ENCODE measurements at regions not wholly inside any gene's neighbourhood (a gene's known extent, or its start where the extent isn't known, plus 50 kb on each side); places are given as distances from the start of the nearest gene placed in this dataset.

GRCh38 chr5:2432076-2432920 lies 319.2 kb downstream of the IRX2 start:
- Histone ChIP-seq H3K9me3 (ENCODE audit: control insufficient read depth, insufficient read depth, low read length) (peaks cover 44% of the 10 kb centered on the region), H3K4me3 (ENCODE audit: low read depth, low read length) (no peak overlapping the region), H3K27me3 (ENCODE audit: control insufficient read depth, insufficient read depth, low read length) (no peaks in the 10 kb centered on the region), H3K27ac (ENCODE audit: low read depth, low read length) (no peak overlapping the region)
- no peak for DNase-seq (ENCODE audit: low read depth, low spot score)
- CTCF ChIA-PET: no interaction called here
- no peak for TF ChIP-seq CTCF (IDR thresholded peaks at IDR 0.05; ENCODE audit: low read depth, low read length)
- POLR2A ChIA-PET: no interaction called here

DNA sequence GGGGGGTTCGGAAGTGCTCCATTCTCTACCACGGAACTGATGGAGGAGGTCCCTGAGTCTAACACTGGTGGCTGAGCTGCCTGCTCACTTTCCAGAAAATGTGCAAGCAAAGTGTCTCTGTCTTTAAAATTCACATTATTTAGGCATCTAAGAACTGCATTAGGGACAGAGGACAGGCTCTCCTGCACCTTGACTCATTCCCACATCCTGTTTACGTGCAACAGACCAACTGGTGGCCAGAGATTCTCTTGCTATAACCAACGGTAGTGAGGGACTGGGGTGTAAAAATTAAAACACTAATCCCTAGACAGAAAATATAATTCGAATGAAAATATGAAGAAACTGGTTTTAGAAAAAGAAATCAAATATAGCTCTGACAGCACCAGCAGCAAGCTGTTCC lies 320.9 kb downstream of the IRX2 start:
- Histone ChIP-seq H3K27me3 (ENCODE audit: control insufficient read depth, insufficient read depth, low read length) (no peaks in the 10 kb centered on the region), H3K27ac (ENCODE audit: low read depth, low read length) (no peak overlapping the region), H3K9me3 (ENCODE audit: control insufficient read depth, insufficient read depth, low read length) (peaks cover 40% of the 10 kb centered on the region), H3K4me3 (ENCODE audit: low read depth, low read length) (no peak overlapping the region)
- ChIA-PET CTCF (no interaction called here), POLR2A (no interaction called here)
- DNase-seq (ENCODE audit: low read depth, low spot score): no peak
- no peak for TF ChIP-seq CTCF (IDR thresholded peaks at IDR 0.05; ENCODE audit: low read depth, low read length)

DNA sequence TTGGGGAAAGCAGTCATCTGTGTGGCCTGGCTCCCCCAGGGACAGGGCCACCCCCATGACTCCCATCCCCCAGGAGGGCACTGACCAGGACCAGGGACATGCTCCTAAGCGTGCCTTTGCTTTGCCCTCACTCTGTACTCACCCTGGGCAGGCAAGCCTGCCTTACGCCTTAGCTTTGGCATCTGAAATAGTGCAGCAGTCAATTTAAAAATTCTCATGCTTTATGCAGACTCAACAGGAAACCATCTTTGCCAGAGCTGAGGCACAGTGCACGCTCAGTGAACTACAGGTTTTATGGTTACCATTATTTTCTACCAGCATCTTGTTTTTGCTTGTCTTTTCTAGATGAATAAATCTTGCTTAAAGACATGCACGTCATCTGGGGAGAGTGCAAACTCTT lies 323.5 kb downstream of the IRX2 start:
- no peak for DNase-seq (ENCODE audit: low read depth, low spot score)
- Histone ChIP-seq H3K4me3 (ENCODE audit: low read depth, low read length) (no peak overlapping the region), H3K9me3 (ENCODE audit: control insufficient read depth, insufficient read depth, low read length) (peaks cover 33% of the 10 kb centered on the region), H3K27ac (ENCODE audit: low read depth, low read length) (no peak overlapping the region), H3K27me3 (ENCODE audit: control insufficient read depth, insufficient read depth, low read length) (no peaks in the 10 kb centered on the region)
- TF ChIP-seq CTCF (IDR thresholded peaks at IDR 0.05; ENCODE audit: low read depth, low read length): no peak
- CTCF ChIA-PET: no interaction called here
- POLR2A ChIA-PET: no interaction called here

GRCh38 chr5:2423634-2424033 lies 327.8 kb downstream of the IRX2 start:
- H3K9me3 ChIP-seq (ENCODE audit: control insufficient read depth, insufficient read depth, low read length): peaks cover 22% of the 10 kb centered on the region
- ChIA-PET CTCF (no interaction called here), POLR2A (no interaction called here)
- no peak overlapping the region for H3K27ac ChIP-seq (ENCODE audit: low read depth, low read length)
- no peak overlapping the region for H3K4me3 ChIP-seq (ENCODE audit: low read depth, low read length)
- no peaks in the 10 kb centered on the region for H3K27me3 ChIP-seq (ENCODE audit: control insufficient read depth, insufficient read depth, low read length)
- TF ChIP-seq CTCF (IDR thresholded peaks at IDR 0.05; ENCODE audit: low read depth, low read length): no peak
- no peak for DNase-seq (ENCODE audit: low read depth, low spot score)

GRCh38 chr5:2417301-2417700 lies 334.2 kb downstream of the IRX2 start:
- CTCF ChIA-PET: no interaction called here
- no peak for DNase-seq (ENCODE audit: low read depth, low spot score)
- H3K27me3 ChIP-seq (ENCODE audit: control insufficient read depth, insufficient read depth, low read length): no peaks in the 10 kb centered on the region
- no peak overlapping the region for H3K27ac ChIP-seq (ENCODE audit: low read depth, low read length)
- H3K9me3 ChIP-seq (ENCODE audit: control insufficient read depth, insufficient read depth, low read length): peaks cover 67% of the 10 kb centered on the region
- POLR2A ChIA-PET: no interaction called here
- no peak overlapping the region for H3K4me3 ChIP-seq (ENCODE audit: low read depth, low read length)
- no peak for TF ChIP-seq CTCF (IDR thresholded peaks at IDR 0.05; ENCODE audit: low read depth, low read length)
